ENCODE measurements at regions not wholly inside any gene's neighbourhood (a gene's known extent, or its start where the extent isn't known, plus 50 kb on each side); places are given as distances from the start of the nearest gene placed in this dataset.
"Not testable (repeated sequence)": the region's sequence is repeated elsewhere in the genome, so short reads cannot be mapped to it uniquely, and the experiment has no call there.

DNA sequence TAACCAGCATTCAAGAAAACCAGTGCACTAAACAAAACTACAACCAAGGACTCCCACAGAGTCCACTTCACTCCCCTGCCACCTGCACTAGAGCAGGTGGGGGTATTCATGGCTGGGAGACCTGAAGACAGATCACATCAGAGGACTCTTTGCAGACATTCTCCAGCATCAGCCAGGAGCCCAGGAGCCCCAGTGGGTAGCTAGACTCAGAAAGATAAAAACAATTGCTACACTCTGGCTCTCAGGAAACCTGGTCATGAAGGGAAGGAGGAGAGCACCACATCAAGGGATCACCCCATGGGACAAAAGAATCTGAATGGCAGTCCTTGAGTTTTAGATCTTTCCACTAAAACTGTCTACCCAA, 472.1 kb downstream of the PLPP3 start:
- ChIA-PET POLR2A (no interaction called here), CTCF (no interaction called here)
- no peak for DNase-seq
- Mint-ChIP-seq H3K27me3 (ENCODE audit: low read depth) (no peaks in the 10 kb centered on the region), H3K4me3 (no peak overlapping the region), H3K36me3 (ENCODE audit: low read depth) (no peaks in the 10 kb centered on the region), H3K4me1 (ENCODE audit: low read depth) (no peaks in the 10 kb centered on the region), H3K9me3 (ENCODE audit: insufficient read depth) (peaks cover 11% of the 10 kb centered on the region), H3K27ac (no peak overlapping the region)
- ATAC-seq, result no peak

DNA sequence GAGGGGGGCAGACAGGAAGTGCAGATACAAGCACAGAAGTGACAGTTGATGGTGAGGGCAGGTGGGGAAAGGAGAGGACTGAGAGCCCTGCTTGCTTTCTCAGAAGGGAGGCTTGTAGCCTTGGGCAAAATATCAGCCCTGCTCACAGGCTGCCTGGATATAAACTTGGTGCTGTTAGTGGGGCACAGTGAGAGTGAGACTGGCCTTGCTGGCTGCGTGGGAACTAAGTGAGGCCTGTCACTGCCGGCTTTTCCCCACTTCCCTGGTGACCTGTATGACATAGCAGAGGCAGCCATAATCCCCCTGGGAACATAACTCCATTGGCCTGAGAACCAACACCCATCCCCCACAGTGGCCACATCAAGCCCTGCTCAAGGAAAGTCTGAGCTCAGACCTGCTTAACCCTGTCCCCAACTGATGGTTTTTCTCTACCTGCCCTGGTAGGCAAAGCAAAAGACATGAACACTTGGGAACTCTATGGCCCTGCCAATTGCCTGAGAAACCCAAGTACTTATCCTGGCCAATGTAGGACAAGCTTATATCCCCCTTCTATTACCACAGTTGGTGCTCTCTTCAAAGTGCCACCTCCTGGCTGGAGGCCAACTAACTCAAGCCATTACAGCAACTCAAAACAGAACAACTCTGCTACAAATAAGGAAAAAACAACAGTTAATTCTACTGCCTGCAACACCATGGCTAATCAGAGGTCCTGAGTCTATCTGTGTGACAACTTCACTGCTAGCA, 472.7 kb downstream of the PLPP3 start:
- Mint-ChIP-seq H3K4me3 (no peak overlapping the region), H3K9me3 (ENCODE audit: insufficient read depth) (peaks cover 10% of the 10 kb centered on the region), H3K27me3 (ENCODE audit: low read depth) (no peaks in the 10 kb centered on the region), H3K27ac (no peak overlapping the region), H3K36me3 (ENCODE audit: low read depth) (no peaks in the 10 kb centered on the region), H3K4me1 (ENCODE audit: low read depth) (no peaks in the 10 kb centered on the region)
- CTCF ChIA-PET, result no interaction called here
- DNase-seq, result no peak
- POLR2A ChIA-PET, result no interaction called here
- no peak for ATAC-seq

DNA sequence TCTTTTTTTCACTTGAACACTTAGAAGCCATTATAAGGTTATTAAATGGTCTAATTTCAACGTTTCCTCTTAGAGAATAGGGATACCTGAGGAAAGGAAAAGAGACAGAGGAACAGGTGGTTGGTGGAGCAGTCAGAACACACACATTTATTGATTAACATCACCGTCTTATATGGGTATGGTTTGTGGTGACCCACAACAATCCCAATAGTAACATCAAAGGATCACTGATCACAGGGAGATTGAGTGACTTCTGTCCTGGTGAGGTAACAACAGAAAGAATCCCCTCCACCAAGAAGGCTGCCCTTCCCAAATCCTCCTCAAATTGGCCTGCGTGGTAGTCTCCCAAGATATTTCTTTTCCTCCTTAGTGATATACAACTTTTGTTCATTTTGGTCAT, 474.0 kb downstream of the PLPP3 start:
- H3K4me1 Mint-ChIP-seq (ENCODE audit: low read depth), result no peaks in the 10 kb centered on the region
- ATAC-seq (no peak), DNase-seq (no peak)
- no peak overlapping the region for H3K27ac Mint-ChIP-seq
- no peaks in the 10 kb centered on the region for H3K36me3 Mint-ChIP-seq (ENCODE audit: low read depth)
- H3K4me3 Mint-ChIP-seq, result no peak overlapping the region
- ChIA-PET POLR2A (no interaction called here), CTCF (no interaction called here)
- H3K9me3 Mint-ChIP-seq (ENCODE audit: insufficient read depth), result peaks cover 4% of the 10 kb centered on the region
- no peaks in the 10 kb centered on the region for H3K27me3 Mint-ChIP-seq (ENCODE audit: low read depth)

DNA sequence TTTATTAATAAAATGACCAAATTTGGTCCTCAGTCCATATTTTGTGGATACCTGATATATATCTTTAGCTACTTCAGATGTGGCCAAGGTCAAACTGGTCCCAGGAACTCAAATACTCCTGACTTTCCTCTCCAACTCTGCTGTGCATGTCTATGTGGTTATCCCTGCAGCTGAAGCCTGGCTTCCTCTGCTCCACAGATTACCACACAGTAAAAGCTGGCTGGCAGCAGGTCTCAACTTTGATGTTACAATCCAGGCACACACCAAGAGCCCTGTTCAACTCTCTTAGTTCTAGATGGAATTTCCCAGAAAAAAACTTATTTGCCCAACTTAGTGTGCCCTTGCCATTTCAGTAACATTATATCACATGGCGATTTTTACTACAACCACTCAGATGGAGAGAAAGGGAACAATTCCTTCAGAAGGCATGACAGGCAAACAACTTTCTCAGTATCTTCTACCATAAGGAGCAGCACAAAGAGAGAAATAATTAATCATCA, 479.5 kb downstream of the PLPP3 start:
- Mint-ChIP-seq H3K9me3 (ENCODE audit: insufficient read depth) (no peaks in the 10 kb centered on the region), H3K27me3 (ENCODE audit: low read depth) (no peaks in the 10 kb centered on the region), H3K4me1 (ENCODE audit: low read depth) (no peaks in the 10 kb centered on the region), H3K36me3 (ENCODE audit: low read depth) (no peaks in the 10 kb centered on the region), H3K27ac (no peak overlapping the region), H3K4me3 (no peak overlapping the region)
- no peak for DNase-seq
- no peak for ATAC-seq
- CTCF ChIA-PET, result no interaction called here
- POLR2A ChIA-PET, result no interaction called here

DNA sequence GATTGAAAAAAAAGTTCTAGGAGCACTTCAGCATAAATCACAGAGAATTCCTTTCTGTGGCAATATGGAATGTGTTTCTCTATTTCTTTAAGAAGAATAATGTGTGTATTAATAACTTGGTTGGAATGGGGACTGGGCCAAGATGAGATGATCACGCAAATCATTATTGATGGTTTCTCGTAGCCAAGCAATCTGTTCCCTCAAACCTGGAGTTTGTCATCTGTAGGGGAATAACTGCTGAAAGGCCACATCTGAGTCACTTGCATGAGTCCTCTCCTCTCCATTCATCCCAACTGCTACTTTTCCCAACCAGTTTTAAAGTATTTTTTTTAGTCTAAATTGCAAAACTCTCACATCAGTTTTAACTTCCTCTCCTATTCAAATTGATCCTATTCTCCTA, 480.4 kb downstream of the PLPP3 start:
- ChIA-PET CTCF (interaction anchor here (0.6 kb wide), 1 partner anchor 781 kb away, joined by 3 read pairs; no protein-coding TSS in a partner anchor), POLR2A (no interaction called here)
- ATAC-seq, result no peak
- Mint-ChIP-seq H3K9me3 (ENCODE audit: insufficient read depth) (no peaks in the 10 kb centered on the region), H3K27ac (no peak overlapping the region), H3K4me3 (no peak overlapping the region), H3K36me3 (ENCODE audit: low read depth) (no peaks in the 10 kb centered on the region), H3K27me3 (ENCODE audit: low read depth) (no peaks in the 10 kb centered on the region), H3K4me1 (ENCODE audit: low read depth) (no peaks in the 10 kb centered on the region)
- no peak for DNase-seq

DNA sequence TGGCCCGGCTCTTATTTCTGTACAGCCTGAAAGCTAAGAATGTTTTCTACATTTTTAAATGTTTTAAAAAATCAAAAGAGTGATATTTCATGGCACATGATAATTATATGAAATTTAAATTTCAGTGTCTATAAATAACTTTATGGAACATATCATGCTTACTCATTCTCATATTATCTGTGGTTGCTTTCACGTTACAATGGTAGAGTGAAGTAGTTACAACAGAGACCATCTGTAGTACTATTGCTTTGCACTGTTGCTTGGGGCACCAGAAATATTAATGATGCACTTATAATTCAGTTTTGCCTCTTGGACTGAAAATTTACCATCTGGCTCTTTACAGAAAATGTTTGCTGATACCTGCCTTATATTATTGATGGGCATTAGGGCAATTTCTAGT, 481.6 kb downstream of the PLPP3 start:
- ChIA-PET CTCF (no interaction called here), POLR2A (no interaction called here)
- Mint-ChIP-seq H3K4me3 (no peak overlapping the region), H3K36me3 (ENCODE audit: low read depth) (no peaks in the 10 kb centered on the region), H3K4me1 (ENCODE audit: low read depth) (no peaks in the 10 kb centered on the region), H3K27ac (no peak overlapping the region), H3K27me3 (ENCODE audit: low read depth) (no peaks in the 10 kb centered on the region), H3K9me3 (ENCODE audit: insufficient read depth) (no peaks in the 10 kb centered on the region)
- no peak for ATAC-seq
- no peak for DNase-seq

DNA sequence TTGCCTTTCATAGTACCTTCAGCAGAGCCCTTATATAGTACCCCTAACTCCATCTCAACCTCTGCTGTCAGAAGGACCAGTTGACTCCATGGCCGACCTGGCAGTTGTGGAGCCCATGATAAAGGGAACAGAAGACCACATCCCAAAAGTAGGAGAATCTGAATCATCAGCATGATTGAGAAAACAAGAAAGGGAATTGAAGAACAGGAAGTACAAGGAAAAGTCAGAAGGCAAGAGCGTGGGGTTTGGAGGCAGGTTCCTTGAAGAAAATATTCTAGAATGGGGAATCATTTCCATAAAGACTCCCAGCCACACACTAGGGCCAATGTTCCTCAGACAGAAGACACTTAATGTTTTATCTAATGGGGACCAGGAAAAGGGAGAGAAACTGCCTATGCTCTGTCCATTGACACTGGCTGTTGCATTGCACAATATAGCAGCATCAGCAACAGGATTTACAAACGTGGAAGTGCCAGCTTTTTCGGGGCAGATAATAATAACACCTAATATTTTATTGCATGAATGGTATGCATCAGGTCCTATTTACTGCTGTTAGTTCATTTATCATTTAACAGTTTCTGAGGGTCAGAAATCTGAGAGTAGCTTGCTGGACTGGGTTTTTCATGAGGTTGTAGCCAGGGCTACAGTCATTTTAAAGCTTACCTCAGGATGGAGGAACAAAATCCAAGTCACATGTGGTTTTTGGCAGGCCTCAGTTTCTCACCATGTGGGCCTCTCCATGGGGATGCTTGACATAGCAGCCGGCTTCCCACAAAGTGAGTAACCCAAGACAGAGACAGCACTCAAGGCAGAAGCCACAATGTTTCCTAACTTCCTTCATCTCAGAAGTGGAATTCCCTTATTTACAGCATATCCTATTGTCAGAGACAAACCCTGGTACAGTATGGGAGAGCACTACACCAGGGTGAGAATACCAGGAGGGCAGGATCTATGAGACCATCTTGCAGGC, 483.4 kb downstream of the PLPP3 start:
- H3K9me3 Mint-ChIP-seq (ENCODE audit: insufficient read depth), result no peaks in the 10 kb centered on the region
- POLR2A ChIA-PET, result no interaction called here
- no peak overlapping the region for H3K27ac Mint-ChIP-seq
- no peaks in the 10 kb centered on the region for H3K36me3 Mint-ChIP-seq (ENCODE audit: low read depth)
- no peak for ATAC-seq
- no peak overlapping the region for H3K4me3 Mint-ChIP-seq
- DNase-seq, result no peak
- CTCF ChIA-PET, result no interaction called here
- H3K4me1 Mint-ChIP-seq (ENCODE audit: low read depth), result no peaks in the 10 kb centered on the region
- no peaks in the 10 kb centered on the region for H3K27me3 Mint-ChIP-seq (ENCODE audit: low read depth)

DNA sequence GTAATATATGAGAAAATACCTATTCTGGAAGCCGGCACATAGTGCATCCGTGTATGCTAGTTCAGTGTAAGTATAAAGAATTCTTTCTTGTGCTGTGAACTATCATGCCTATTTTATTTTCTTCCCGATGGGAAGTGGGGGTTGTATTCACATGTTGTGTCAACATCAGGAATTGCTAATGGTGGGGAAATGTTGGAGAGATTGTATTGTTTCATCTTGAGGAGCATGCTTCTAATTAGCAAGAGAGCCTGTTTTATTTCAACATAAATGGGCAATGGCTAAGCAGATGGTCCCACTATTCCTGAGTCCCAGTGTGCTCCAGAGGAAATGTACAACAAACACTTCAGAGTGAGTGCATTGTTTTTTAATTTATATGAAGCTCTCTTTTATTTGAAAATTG, 485.2 kb downstream of the PLPP3 start:
- Mint-ChIP-seq H3K27me3 (ENCODE audit: low read depth) (no peaks in the 10 kb centered on the region), H3K9me3 (ENCODE audit: insufficient read depth) (no peaks in the 10 kb centered on the region), H3K27ac (no peak overlapping the region), H3K36me3 (ENCODE audit: low read depth) (no peaks in the 10 kb centered on the region), H3K4me3 (no peak overlapping the region), H3K4me1 (ENCODE audit: low read depth) (no peaks in the 10 kb centered on the region)
- ChIA-PET POLR2A (no interaction called here), CTCF (no interaction called here)
- ATAC-seq (no peak), DNase-seq (no peak)

DNA sequence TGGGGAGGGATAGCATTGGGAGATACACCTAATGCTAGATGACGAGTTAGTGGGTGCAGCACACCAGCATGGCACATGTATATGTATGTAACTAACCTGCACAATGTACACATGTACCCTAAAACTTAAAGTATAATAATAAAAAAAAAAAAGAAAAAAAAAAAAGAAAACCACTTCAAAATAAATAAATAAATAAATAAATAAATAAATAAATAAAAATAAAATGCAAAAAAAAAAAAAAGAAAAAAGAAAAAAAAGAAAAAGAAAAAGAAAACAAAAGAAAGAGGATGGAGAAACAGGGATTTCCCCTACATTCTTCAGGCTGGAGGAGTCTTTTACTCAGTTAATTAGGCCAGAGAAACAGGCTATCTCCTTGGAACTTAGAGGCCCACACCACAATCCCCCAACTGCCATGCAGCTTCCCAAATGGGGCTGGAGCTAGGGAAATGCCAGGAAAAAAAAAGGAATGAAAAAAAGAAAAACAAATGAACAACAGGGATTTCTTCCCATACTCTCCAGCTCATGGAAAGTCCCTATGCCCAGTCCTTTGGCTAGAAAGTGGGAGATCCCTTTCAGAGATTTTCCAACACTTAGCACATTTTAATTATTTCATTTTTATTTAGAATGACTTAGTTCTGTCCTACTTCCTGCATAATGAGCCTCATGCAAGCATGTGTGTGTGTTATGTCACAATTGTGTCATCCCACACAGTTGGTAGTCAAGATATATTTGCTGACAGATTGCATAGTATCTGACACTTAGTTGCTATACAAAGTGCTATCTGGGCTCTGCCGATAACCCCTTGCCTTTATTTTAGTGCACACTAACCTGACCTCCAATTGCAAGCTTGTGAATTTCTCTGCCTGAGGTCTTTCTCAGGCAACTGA, 486.4 kb downstream of the PLPP3 start:
- DNase-seq, result no peak
- no peaks in the 10 kb centered on the region for H3K36me3 Mint-ChIP-seq (ENCODE audit: low read depth)
- ATAC-seq, result no peak
- no peak overlapping the region for H3K27ac Mint-ChIP-seq
- H3K27me3 Mint-ChIP-seq (ENCODE audit: low read depth), result no peaks in the 10 kb centered on the region
- peaks cover 9% of the 10 kb centered on the region for H3K9me3 Mint-ChIP-seq (ENCODE audit: insufficient read depth)
- H3K4me3 Mint-ChIP-seq, result no peak overlapping the region
- POLR2A ChIA-PET, result no interaction called here
- CTCF ChIA-PET, result no interaction called here
- H3K4me1 Mint-ChIP-seq (ENCODE audit: low read depth), result no peaks in the 10 kb centered on the region

DNA sequence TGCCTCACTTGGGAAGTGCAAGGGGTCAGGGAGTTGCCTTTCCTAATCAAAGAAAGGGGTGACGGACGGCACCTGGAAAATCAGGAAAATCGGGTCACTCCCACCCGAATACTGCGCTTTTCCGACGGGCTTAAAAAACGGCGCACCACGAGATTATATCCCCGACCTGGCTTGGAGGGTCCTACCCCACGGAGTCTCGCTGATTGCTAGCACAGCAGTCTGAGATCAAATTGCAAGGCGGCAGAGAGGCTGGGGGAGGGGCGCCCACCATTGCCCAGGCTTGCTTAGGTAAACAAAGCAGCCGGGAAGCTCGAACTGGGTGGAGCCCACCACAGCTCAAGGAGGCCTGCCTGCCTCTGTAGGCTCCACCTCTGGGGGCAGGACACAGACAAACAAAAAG, 489.5 kb downstream of the PLPP3 start:
- ATAC-seq; H3K36me3 Mint-ChIP-seq (ENCODE audit: low read depth); H3K27me3 Mint-ChIP-seq (ENCODE audit: low read depth); H3K4me1 Mint-ChIP-seq (ENCODE audit: low read depth); POLR2A ChIA-PET; DNase-seq; CTCF ChIA-PET; H3K4me3 Mint-ChIP-seq; H3K27ac Mint-ChIP-seq; H3K9me3 Mint-ChIP-seq (ENCODE audit: insufficient read depth): not testable (repeated sequence)

DNA sequence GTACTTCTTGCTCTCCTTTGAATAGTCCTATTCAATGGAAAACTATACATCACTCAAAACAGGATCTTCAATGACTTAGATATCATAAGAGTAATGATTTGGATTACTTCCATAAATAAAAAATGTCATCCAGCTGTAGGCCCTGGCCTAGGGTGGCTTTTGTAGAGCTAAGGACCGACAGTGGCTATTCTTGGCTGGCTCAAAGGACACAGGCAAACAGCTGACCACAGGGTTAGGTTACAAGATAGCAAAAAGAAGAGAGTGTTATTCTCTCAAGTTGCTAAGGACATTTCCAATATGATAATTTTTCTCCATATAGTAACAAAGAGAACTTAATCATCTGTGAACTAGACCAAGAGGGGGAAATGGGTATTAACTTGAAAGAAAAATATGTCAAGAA, 495.1 kb downstream of the PLPP3 start:
- ATAC-seq (no peak), DNase-seq (no peak)
- Mint-ChIP-seq H3K9me3 (ENCODE audit: insufficient read depth) (peaks cover 9% of the 10 kb centered on the region), H3K4me1 (ENCODE audit: low read depth) (no peaks in the 10 kb centered on the region), H3K4me3 (no peak overlapping the region), H3K27me3 (ENCODE audit: low read depth) (no peaks in the 10 kb centered on the region), H3K36me3 (ENCODE audit: low read depth) (no peaks in the 10 kb centered on the region), H3K27ac (no peak overlapping the region)
- POLR2A ChIA-PET, result no interaction called here
- CTCF ChIA-PET, result no interaction called here

DNA sequence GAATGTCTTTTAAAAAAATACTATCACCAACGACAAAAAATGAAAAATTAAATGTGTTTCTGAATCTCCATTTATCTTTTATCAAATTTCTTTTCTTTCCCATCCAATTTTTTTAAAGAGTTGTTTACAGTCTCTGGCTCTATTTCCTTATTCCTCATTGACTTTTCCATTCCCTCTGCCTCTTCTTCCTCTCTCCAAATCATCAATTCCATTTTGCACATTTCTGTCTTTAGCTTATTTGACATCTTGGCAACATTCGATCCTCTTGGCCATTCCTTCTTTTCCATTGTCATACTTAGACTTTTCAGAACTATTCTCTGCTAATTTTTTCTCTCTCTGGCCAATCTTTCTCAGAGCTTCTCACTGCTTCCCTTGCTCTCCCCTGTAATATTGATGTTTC, 497.6 kb downstream of the PLPP3 start:
- H3K9me3 Mint-ChIP-seq (ENCODE audit: insufficient read depth), result no peaks in the 10 kb centered on the region
- no peak overlapping the region for H3K4me3 Mint-ChIP-seq
- DNase-seq (no peak), ATAC-seq (no peak)
- no peak overlapping the region for H3K27ac Mint-ChIP-seq
- CTCF ChIA-PET, result no interaction called here
- POLR2A ChIA-PET, result no interaction called here
- no peaks in the 10 kb centered on the region for H3K4me1 Mint-ChIP-seq (ENCODE audit: low read depth)
- no peaks in the 10 kb centered on the region for H3K36me3 Mint-ChIP-seq (ENCODE audit: low read depth)
- no peaks in the 10 kb centered on the region for H3K27me3 Mint-ChIP-seq (ENCODE audit: low read depth)

Measured in activated CD8-positive, alpha-beta T cell treated with anti-CD3 and anti-CD28 coated beads, Interleukin-2, amount 10 ng/mL, durations not matched to agents 7 days and 5 days (primary cell).